Inflammatory macrophage treated with lipopolysaccharide for 1 hour (primary cell): ENCODE measurements at regions not wholly inside any gene's neighbourhood (a gene's known extent, or its start where the extent isn't known, plus 50 kb on each side); places are given as distances from the start of the nearest gene placed in this dataset.

Experiments used
- DNase-seq, 2 donors: peaks; one replicate each; pipeline ENCODE4 v3.0.0-alpha.2; 2020 to 2022

GRCh38 chr3:40827942-40828688 is 303.4 kb downstream of the ZNF621 start:
- DNase-seq: peak; percentile 23 to 58

- DNase-seq: no peak
Observed at GRCh38 chr3:40828741-40829415, 304.1 kb downstream of the ZNF621 start.

GRCh38 chr3:40829876-40830275 is 305.1 kb downstream of the ZNF621 start:
- no peak for DNase-seq

GRCh38 chr3:40837300-40837699 is 312.5 kb downstream of the ZNF621 start:
- DNase-seq: no peak

- no peak for DNase-seq
Observed at GRCh38 chr3:40841131-40841530, 316.4 kb downstream of the ZNF621 start.

GRCh38 chr3:40841570-40842109 is 316.9 kb downstream of the ZNF621 start:
- no peak for DNase-seq

- DNase-seq: no peak
Observed at GRCh38 chr3:40842714-40843113, 318.0 kb downstream of the ZNF621 start.

GRCh38 chr3:40843208-40843624 is 318.5 kb downstream of the ZNF621 start:
- DNase-seq: no peak

GRCh38 chr3:40843851-40844548 is 319.2 kb downstream of the ZNF621 start:
- DNase-seq: no peak

GRCh38 chr3:40844896-40845295 is 320.1 kb downstream of the ZNF621 start:
- no peak for DNase-seq

- no peak for DNase-seq
Observed at GRCh38 chr3:40845447-40845846, 320.7 kb downstream of the ZNF621 start.

GRCh38 chr3:40845916-40846315 is 321.2 kb downstream of the ZNF621 start:
- DNase-seq: no peak

- no peak for DNase-seq
Observed at GRCh38 chr3:40846451-40846850, 321.7 kb downstream of the ZNF621 start.

GRCh38 chr3:40847551-40847992 is 322.8 kb downstream of the ZNF621 start:
- no peak for DNase-seq

GRCh38 chr3:40848421-40848820 is 323.7 kb downstream of the ZNF621 start:
- DNase-seq: no peak

GRCh38 chr3:40850861-40851260 is 326.1 kb downstream of the ZNF621 start:
- no peak for DNase-seq

- no peak for DNase-seq
Observed at GRCh38 chr3:40851836-40852235, 327.1 kb downstream of the ZNF621 start.

- no peak for DNase-seq
Observed at GRCh38 chr3:40852712-40853111, 328.0 kb downstream of the ZNF621 start.

GRCh38 chr3:40853474-40853873 is 328.7 kb downstream of the ZNF621 start:
- no peak for DNase-seq

GRCh38 chr3:40855871-40856270 is 331.1 kb downstream of the ZNF621 start:
- no peak for DNase-seq

GRCh38 chr3:40858364-40859115 is 333.8 kb downstream of the ZNF621 start:
- no peak for DNase-seq

- DNase-seq: no peak
Observed at GRCh38 chr3:40862946-40863345, 336.4 kb upstream of the CTNNB1 start.
